NCI-H1048 (cell line): ENCODE measurements at regions not wholly inside any gene's neighbourhood (a gene's known extent, or its start where the extent isn't known, plus 50 kb on each side); places are given as distances from the start of the nearest gene placed in this dataset.
"Not testable (repeated sequence)": the region's sequence is repeated elsewhere in the genome, so short reads cannot be mapped to it uniquely, and the experiment has no call there.

Source experiments
- DNase-seq: peaks from one replicate; lab custom pipeline; 2025; lab: John Stamatoyannopoulos, UW

GRCh38 chr1:73854527-73854926 is 343.4 kb downstream of the LRRIQ3 start:
- no peak for DNase-seq

DNA sequence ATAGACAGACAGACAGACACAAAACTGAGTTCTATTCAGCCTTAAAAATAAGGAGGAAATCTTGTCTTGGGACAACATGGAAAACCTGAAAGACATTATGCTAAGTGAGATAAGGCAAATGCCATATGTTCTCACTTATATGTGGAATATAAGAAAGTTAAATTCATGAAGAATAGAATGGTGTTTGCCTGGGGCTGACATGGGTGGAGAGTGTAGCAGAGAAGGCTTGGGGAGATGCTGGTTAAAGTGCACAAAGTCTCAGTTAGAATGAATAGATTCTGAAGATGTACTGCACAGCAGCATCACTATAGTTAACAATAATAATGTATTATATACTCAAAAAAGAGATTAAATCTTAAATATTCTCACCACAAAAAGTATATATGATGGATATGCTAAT is 355.5 kb downstream of the LRRIQ3 start:
- no peak for DNase-seq

GRCh38 chr1:73839922-73840321 is 358.1 kb downstream of the LRRIQ3 start:
- DNase-seq, result no peak

DNA sequence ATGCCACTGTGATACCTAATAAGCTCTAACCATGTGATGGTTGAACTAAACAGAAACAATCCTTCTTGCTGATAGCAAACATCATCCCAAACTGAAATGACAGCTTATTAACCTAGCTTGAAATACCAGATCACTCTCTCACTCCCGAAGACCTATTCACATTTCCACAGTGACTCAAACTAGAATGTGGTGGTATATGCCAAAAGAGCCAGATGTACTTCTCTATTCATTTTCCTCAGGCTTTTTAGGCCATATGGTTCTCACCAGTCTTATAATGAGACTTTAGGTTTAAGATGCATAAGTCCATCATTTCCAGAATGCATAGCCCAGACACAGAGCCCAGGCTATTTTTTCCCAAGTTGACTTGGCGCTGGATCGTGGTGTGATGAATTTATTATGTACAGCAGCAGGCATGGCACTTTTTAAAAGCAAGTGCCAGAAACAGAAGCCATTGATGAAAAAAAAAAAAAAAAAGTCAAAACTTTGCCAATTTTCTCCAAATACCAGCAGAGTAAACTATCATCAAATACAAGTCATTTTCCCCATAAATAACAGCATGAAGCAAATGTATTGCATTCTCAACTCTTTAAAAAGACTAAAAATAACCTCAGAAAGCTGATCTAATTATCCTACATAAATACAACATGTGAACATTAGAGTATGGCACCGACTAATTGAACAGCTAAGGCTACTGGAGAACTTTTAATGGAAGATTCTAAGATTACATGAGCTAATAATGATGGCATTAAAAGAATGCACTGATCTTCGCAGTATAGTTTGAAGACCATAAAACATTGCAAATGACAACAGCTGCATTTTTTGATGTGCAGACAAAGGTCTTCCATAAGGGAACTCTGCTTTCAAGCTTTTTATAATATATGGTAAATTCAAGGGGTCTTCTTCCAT is 365.4 kb downstream of the LRRIQ3 start:
- DNase-seq, result no peak

DNA sequence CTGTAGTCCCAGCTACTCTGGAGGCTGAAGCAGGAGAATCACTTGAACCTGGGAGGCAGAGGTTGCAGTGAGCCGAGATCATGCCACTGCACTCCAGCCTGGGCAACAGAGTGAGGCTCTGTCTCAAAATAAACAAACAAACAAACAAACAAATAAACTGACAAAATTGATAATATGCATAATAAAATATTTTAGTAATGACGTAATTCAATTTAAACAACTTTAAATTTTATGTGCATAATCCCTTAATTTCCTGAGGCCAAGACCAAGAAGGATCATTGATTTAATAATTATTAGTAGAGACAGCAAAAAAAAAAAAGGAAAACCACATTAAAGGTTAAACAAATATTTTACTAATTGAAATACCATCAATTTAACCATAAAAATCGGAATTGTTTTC is 370.7 kb downstream of the LRRIQ3 start:
- not testable (repeated sequence) for DNase-seq

- DNase-seq, result no peak
Measured at GRCh38 chr1:73824065-73824464, 373.9 kb downstream of the LRRIQ3 start.

DNA sequence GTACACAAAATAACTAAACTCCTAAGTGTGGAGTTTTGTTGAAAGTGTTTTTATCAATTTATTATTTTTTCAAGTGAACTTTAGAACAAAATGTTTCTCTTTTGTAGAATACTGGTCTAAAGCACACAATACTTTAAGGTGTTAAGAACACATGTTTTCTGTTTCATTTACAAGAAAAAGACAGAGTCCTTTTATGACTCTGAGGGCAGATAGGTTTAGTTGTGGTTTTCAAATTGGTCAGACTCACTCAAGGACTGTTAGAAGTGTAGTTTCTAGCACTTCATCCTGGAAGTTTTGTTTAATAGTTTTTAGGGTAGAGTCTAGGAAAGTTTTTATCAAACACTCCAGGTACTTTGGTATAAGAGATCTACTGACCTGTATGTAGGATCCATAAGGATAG is 376.5 kb downstream of the LRRIQ3 start:
- no peak for DNase-seq

DNA sequence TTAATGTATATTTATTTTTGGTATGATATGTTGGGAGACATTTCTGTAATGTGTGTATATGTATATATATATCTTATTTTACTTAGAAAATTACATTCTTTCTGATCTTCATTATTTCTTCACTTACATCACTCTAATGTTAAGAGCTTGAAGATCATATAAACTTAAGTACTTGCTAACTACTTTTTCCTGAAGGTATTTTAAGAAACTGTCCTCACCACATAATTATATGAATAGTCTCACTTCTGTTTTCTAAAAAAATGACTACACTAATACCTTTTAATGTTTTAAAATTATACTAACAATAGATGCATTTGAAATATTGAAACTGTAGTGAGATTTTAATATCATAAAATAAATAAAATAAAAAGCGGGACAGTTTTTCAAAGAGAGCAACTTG is 377.1 kb downstream of the LRRIQ3 start:
- DNase-seq, result no peak

DNA sequence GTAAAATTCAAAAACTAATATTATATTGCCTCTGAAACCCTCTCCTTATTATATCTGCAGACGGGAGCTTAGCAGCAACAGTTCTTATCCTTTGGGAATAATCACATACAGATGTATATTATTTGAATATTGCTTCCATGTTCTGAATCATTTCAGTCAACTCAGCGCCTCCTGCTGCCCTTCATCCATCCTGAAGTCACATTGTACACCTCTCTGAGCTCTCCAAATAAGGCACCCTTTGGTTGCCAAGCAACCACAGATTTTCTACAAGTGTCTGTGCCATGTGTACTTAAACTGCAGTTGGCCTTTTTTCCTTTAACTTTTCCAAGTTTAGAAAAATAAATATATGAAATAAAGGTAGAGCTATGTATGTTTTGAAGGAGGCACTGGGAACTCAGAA is 384.3 kb downstream of the LRRIQ3 start:
- DNase-seq, result no peak

GRCh38 chr1:73813236-73813635 is 384.7 kb downstream of the LRRIQ3 start:
- no peak for DNase-seq

DNA sequence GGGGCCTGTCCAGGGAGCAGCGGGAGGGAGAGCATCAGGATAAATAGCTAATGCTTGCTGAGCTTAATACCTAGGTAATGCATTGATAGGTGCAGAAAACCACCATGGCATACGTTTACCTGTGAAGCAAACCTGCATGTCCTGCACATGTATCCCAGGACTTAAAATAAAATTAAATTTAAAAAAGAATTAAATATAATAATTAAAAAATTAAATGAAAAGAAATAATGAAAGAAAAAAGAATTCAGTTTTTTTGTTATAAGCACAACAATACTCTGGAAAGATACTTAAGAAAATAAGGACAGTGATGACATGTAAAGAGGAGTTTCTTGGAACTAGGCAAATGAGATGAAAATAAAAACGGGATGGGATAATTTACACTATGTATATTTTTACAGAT is 386.2 kb downstream of the LRRIQ3 start:
- no peak for DNase-seq

DNA sequence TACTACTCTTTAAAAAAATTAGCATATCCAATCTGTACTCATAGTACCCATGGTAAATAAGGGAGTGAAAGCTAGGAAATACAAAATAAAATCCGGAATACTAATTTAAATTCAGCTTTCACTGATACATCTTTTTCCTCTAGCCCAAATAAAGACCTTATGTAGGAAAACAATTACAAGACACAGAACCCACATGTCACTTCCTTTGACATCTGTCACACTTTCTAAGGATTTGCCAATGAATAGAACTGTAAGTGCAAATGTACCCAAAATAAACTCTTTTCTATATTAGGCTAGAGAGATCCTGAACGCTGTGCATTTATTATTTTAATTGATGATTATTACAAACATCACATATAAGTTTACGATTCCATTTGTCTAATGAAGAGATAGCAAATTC is 393.0 kb downstream of the LRRIQ3 start:
- DNase-seq, result no peak

DNA sequence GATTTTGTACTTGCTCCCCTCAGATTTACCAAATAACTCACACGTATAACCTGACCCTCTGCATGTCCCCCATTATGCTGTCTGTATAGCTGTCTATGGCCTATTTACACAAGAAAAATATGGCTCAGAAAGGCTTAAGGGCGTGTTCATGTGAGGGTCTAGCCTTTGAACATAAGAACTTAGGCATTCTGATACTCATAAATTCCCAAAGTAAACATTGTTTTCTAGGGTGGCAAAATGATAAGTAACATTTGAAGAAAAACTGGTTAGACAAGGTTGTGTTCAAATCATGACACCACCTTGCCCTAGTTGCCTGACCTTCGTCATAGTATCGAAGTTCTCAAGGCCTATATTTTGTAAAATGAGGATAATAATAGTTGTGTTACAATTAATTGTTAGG is 394.6 kb downstream of the LRRIQ3 start:
- DNase-seq, result no peak

GRCh38 chr1:73801912-73802429 is 396.0 kb downstream of the LRRIQ3 start:
- DNase-seq, result no peak

DNA sequence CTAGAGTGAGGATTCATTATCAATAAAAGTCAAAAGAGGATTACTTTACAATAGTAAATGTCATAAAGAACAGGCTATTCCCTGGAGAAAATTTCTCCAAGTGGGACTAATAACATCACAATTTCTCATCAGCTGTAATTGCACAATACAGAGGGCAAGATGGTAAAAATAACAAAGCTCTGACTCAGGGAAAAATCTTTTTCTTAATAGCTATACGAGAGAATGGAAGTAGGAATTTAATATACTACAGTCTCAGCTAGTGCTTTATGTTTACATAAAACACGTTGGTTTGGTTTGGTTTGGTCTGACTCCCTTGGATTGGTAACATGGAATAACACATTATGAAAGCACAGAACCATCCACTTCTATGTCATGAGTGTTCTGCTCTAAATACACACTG is 397.6 kb downstream of the LRRIQ3 start:
- no peak for DNase-seq

DNA sequence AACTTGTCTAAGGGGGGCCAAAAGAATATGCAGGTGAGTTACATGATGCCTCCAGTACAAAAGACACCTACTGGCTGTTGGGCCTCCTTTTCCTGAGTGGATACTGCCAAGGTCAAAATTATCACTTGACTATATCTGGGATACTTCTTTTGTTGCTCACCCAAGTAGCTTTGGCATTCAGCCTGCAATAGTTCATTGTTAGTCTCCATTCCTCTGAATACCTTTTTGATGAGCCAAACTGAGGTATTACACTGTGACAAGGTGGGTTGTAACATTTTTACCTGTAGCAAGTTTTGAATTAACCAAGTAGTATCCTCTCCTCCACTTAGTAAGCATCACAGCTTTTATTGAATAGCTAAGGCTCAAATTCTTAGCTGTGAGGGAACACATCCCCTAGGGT is 408.0 kb downstream of the LRRIQ3 start:
- DNase-seq, result no peak

DNA sequence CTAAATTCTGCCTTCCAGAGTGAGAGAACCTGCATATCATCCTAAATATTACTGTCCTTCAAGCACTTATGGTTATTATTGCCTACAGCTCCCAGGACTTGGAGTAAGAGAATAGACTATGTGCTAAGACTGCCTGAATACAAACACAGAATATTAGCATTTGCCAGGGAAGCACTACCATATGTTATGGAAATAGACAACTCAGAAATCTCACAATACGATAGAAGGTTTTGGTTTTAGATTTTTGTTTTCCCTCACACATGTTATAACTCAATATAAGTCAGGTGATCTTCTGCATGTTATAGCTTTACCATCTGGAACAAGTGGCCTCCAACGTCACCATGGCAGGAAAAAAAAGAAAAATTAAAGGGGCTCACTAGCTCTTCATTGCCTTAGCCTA is 413.9 kb downstream of the LRRIQ3 start:
- DNase-seq, result no peak

DNA sequence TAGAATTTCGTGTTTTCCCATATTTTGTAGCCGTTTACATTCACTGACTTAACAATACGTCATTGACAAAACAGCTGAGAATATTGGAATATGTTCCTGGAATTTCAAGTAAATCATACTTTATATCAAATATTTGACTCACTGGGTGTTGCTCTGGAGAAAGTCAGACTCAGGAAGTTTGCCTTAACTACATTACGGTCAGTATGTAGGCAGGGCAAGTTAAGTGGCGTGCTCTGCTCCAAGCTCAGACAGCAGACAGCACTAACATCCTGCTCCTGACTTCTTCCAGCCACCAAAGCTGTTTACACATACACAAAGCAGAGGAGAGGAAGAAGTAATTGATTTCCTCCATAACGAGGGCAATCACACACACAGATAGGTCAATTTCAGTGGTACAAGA is 414.6 kb downstream of the LRRIQ3 start:
- no peak for DNase-seq

DNA sequence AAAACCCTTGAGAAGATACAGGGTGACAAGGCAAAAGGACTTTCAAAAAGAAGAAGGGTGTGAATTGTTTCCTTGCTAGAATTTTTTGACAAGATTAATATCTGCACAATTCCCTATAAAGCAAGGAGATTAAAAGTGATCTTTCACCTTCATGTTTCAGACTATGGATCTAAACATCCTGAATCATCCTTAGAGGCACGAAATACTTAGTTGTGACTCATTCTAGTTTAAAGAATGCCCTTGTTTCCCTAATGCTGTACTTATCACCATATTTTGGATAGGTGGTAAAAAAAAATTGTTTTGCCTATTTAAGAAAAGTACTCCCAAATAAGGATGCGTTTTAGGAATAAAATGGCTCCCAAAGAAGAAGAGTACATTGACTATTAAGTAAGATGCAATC is 415.1 kb downstream of the LRRIQ3 start:
- no peak for DNase-seq

- DNase-seq, result no peak
Measured at GRCh38 chr1:73781251-73781650, 416.7 kb downstream of the LRRIQ3 start.

DNA sequence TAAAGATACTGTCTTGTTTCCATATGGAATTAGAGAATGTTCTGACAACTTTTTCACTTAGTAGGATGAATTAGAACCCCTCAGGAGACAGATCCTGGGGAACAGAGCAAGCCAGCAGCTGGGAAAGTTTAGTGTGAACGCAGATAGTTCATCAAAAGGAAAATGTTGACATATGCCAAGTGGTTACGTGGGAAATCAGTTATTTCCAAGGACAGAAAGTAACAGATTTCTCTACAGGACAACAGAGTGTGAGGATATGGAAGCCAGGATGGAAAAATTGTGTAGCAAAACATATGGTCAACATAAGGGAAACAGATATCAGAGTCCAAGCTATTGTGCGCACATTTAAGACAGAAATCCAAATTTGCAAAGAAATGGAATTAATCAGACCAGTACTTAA is 419.5 kb downstream of the LRRIQ3 start:
- no peak for DNase-seq

DNA sequence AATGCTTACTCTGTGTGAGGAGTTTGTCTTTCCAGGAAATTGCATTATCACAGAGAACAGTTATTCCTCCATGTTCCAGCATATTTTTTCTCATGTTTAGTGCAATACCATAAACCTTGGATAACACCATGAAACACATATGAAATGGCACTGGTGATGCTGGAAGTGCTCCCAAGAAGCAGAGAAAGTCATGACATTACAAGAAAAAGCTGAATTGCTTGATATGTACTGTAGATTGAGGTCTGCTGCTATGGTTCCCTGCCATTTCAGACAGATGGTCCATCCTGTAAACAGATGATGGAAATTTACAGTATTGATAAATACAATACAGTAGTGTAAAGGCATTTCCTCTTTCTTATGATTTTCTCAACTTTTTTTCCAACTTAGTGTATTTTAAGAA is 422.1 kb downstream of the LRRIQ3 start:
- no peak for DNase-seq

DNA sequence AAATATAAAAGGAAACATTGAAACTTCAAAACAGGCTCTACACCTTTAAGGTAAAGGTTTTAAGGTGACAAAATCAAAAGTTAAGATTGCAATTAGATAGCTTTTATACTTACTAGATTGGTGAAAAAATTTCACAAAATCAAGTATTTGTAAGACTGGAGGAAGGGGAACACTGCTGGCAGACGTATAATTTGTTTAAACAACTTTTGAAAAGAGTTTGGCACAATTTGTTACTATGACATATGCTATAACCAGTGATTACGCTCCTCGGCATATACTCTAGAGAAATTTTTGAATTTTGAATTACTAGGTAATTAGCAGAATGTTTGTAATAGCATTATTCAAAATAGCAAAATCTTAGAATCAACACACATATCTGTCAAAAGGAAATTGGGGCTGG is 425.0 kb downstream of the LRRIQ3 start:
- no peak for DNase-seq

- DNase-seq, result no peak
Measured at GRCh38 chr1:73771396-73771795, 426.6 kb downstream of the LRRIQ3 start.
